Erythroblast (primary cell): ENCODE measurements at regions not wholly inside any gene's neighbourhood (a gene's known extent, or its start where the extent isn't known, plus 50 kb on each side); places are given as distances from the start of the nearest gene placed in this dataset.

ENCODE experiments used
- GATA1 ChIP-seq: IDR thresholded peaks from 2 replicates; pipeline ENCODE4 v1.6.1; 2011; ENCODE audit warnings: low read depth, mild to moderate bottlenecking, control low read depth, low read length, moderate library complexity
- POLR2A ChIP-seq: IDR thresholded peaks from 2 replicates; pipeline ENCODE4 v1.6.1; 2011; ENCODE audit warnings: mild to moderate bottlenecking, low read length

DNA sequence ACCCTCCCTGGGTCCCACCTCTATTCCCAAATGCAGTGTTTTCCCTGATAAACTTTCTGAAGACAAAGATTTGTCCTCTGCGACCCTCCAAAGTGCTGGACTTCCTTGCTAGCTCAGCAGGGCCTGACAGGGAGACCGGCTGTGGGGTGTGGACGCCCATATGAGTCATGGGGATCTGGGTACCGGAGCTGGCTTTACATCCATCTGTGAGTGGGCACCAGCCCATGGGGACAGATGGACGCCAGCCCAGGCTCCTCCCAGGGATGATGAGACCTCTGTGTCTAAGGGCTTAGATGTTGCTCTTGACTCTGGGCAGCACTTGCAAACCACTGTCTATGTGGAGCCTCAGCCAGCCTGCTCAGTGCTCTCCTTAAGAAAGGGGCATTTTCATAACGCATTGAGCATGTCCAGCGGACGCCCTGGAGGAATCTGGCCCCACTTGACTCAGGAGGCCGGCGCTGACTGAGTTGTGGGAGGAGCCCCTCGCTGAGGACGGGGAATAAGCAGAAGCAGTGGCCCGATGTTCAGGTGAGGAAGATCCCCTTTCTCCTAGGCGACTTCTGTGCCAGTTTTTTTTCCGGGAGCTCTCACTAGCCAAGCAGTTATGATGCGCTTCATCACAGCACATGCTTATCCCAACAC, 229.4 kb upstream of the MYT1L start:
- TF ChIP-seq POLR2A (no peak), GATA1 (no peak)
